Esophagus muscularis mucosa (tissue), 4 donors: ENCODE measurements at regions not wholly inside any gene's neighbourhood (a gene's known extent, or its start where the extent isn't known, plus 50 kb on each side); places are given as distances from the start of the nearest gene placed in this dataset.

Experiments used
- DNase-seq: peaks from one replicate; pipeline ENCODE4 v3.0.0-alpha.2; 2017; ENCODE audit errors: extremely low spot score
- H3K27ac ChIP-seq, 4 donors: fragments of 200-600 bp; sonication (generic); replicated peaks in 1 of 4; 1 replicate in 3 of 4; 2 replicates in 1 of 4; pipeline ENCODE4 v1.5.1; 2016 to 2019; ENCODE audit warnings: mild to moderate bottlenecking in 1 of 4
- H3K27me3 ChIP-seq, 4 donors: fragments of 200-600 bp; sonication (generic); one replicate each; pipeline versions ENCODE4 v1.5.1 to v1.6.0; 2016 to 2019
- H3K36me3 ChIP-seq, 4 donors: fragments of 200-600 bp; sonication (generic); one replicate each; pipeline ENCODE4 v1.5.1; 2016 to 2019
- H3K4me1 ChIP-seq, 4 donors: fragments of 200-600 bp; sonication (generic); one replicate each; pipeline ENCODE4 v1.5.1; 2016 to 2019
- H3K4me3 ChIP-seq, 4 donors: fragments of 200-600 bp; sonication (generic); 1 replicate in 2 of 4; 2 replicates in 2 of 4; pipeline ENCODE4 v1.5.1; 2016 to 2019; ENCODE audit warnings: mild to moderate bottlenecking in 4 of 4, moderate library complexity in 1 of 4
- H3K9me3 ChIP-seq, 4 donors: fragments of 200-600 bp; sonication (generic); 1 replicate in 3 of 4; 2 replicates in 1 of 4; pipeline ENCODE4 v1.5.1; 2016 to 2019
- EP300 ChIP-seq: sonication (generic); formaldehyde crosslinking; IDR thresholded peaks from one replicate; pipeline ENCODE4 v1.6.1; 2017; ENCODE audit warnings: antibody characterized with exemption
- POLR2A ChIP-seq: fragments of 450-650 bp; IDR thresholded peaks from one replicate; pipeline ENCODE4 v1.6.1; 2017; ENCODE audit warnings: antibody characterized with exemption, moderate library complexity, mild to moderate bottlenecking, low read depth
- POLR2AphosphoS5 ChIP-seq, 2 donors: sonication (generic); formaldehyde crosslinking; IDR thresholded peaks; one replicate each; pipeline ENCODE4 v1.6.1; 2017; ENCODE audit warnings: antibody characterized with exemption in 2 of 2
- WGBS: methylation state at CpG from one replicate; pipeline ENCODE4 v1.1.5; 2018; 5-methylcytosine and 5-hydroxymethylcytosine counted together
- intact Hi-C: fragments of 100-400 bp; cut with DNase I; formaldehyde crosslinking; loops from one replicate; pipeline ENCODE4 v1.15.1; 2023
- TF ChIP-seq, protein P1 (sequence below), 3 experiments: fragments of 200-600 bp in 2 of 3; fragments of 450-650 bp in 1 of 3; sonication (generic) in 2 of 3; IDR thresholded peaks; one replicate each; pipeline ENCODE4 v1.5.1; 2017 to 2019; ENCODE audit warnings: antibody characterized with exemption in 3 of 3, mild to moderate bottlenecking in 2 of 3, moderate library complexity in 1 of 3

DNA sequence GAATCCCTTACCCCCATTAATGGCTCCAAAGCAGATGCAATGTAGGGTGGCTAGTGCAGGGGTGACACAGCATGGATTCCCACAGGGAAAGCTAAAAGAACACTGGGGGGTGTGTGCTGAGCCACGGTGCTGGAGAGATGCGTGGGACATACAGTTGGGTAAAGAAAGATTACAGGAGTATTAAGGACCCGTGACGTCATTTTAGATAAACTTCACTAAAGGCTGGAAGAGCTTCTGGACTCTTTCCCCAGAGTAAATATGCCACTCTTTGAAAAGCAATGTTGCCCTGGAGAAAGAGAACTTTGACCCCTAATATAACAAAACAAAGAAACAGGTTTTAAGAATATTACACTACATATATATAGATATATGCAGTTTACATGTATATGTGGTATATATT, 481.5 kb upstream of the VSTM2A start:
- no peaks in the 10 kb centered on the region for H3K27me3 ChIP-seq
- no peaks in the 10 kb centered on the region for H3K4me1 ChIP-seq
- H3K36me3 ChIP-seq = no peaks in the 10 kb centered on the region
- intact Hi-C loops = no loop called here
- H3K27ac ChIP-seq = no peak overlapping the region
- TF ChIP-seq POLR2A (no peak), POLR2AphosphoS5 (IDR thresholded peaks at IDR 0.05) (no peak), EP300 (no peak)
- TF ChIP-seq, protein P1, sequence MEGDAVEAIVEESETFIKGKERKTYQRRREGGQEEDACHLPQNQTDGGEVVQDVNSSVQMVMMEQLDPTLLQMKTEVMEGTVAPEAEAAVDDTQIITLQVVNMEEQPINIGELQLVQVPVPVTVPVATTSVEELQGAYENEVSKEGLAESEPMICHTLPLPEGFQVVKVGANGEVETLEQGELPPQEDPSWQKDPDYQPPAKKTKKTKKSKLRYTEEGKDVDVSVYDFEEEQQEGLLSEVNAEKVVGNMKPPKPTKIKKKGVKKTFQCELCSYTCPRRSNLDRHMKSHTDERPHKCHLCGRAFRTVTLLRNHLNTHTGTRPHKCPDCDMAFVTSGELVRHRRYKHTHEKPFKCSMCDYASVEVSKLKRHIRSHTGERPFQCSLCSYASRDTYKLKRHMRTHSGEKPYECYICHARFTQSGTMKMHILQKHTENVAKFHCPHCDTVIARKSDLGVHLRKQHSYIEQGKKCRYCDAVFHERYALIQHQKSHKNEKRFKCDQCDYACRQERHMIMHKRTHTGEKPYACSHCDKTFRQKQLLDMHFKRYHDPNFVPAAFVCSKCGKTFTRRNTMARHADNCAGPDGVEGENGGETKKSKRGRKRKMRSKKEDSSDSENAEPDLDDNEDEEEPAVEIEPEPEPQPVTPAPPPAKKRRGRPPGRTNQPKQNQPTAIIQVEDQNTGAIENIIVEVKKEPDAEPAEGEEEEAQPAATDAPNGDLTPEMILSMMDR (IDR thresholded peaks at IDR 0.05) = no peak
- peaks cover 0 to 7% (median 0%) of the 10 kb centered on the region in 4 donors for H3K9me3 ChIP-seq
- 76% methylated on average over 4 of the region's 4 CpGs for WGBS
- no peak overlapping the region for H3K4me3 ChIP-seq
- no peak for DNase-seq

DNA sequence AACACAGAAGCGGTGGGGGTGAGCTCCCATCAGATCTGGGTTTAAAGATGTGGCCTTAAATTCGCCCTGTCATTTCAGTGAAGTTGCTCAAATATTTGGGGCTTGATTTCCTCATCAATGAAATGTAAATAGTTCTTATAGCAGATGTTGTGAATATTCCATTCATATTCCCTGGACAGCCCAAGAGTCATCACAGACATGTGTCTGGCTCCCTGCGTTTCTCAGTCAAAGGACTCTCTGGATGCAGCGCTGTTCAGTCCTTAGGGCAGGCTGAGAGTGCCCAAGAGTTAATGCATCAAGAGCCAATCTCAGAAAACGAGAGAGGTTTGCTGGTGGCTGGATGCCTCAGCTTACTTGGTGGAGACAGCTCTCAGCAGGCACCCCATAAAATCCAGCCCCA, 475.5 kb upstream of the VSTM2A start:
- TF ChIP-seq POLR2A = no peak
- intact Hi-C loops = no loop called here
- no peaks in the 10 kb centered on the region for H3K27me3 ChIP-seq

DNA sequence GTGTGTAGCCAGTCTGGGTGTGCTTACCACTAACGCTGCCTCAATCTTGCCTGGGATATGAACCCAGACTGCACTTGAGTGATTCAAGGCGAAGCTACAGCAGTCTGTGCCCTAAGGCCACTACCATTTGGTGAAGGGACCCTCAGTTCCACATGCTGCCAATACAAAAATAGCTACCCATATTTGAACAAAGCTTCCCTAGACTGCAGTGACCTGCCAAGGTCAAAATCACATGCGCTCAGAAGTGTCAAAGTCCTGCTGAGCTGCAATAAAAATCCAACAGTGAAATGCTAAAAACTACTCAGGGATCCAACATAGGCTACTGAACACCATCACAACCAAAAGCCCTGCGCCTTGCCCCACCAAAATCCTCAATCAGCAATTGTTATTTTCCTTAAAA, 472.3 kb upstream of the VSTM2A start:
- no peaks in the 10 kb centered on the region for H3K9me3 ChIP-seq
- no peak for DNase-seq
- WGBS = 87% methylated on average over 4 of the region's 4 CpGs
- no peaks in the 10 kb centered on the region for H3K27me3 ChIP-seq
- H3K4me1 ChIP-seq = no peaks in the 10 kb centered on the region
- H3K4me3 ChIP-seq = no peak overlapping the region
- no peaks in the 10 kb centered on the region for H3K36me3 ChIP-seq
- no peak overlapping the region for H3K27ac ChIP-seq
- no peak for TF ChIP-seq POLR2A
- TF ChIP-seq POLR2AphosphoS5 (IDR thresholded peaks at IDR 0.05) = no peak
- no peak for TF ChIP-seq EP300
- TF ChIP-seq, protein P1 (IDR thresholded peaks at IDR 0.05) = no peak
- intact Hi-C loops = loop anchor here (10.0 kb wide), 1 partner anchor 455 kb away; no protein-coding TSS in a partner anchor

More for the DNA sequence above, 475.5 kb upstream of the VSTM2A start:
- no peaks in the 10 kb centered on the region for H3K9me3 ChIP-seq
- no peaks in the 10 kb centered on the region for H3K4me1 ChIP-seq
- 91% methylated on average over 4 of the region's 5 CpGs for WGBS
- DNase-seq = no peak
- no peak overlapping the region for H3K4me3 ChIP-seq
- no peak overlapping the region for H3K27ac ChIP-seq
- no peaks in the 10 kb centered on the region for H3K36me3 ChIP-seq

DNA sequence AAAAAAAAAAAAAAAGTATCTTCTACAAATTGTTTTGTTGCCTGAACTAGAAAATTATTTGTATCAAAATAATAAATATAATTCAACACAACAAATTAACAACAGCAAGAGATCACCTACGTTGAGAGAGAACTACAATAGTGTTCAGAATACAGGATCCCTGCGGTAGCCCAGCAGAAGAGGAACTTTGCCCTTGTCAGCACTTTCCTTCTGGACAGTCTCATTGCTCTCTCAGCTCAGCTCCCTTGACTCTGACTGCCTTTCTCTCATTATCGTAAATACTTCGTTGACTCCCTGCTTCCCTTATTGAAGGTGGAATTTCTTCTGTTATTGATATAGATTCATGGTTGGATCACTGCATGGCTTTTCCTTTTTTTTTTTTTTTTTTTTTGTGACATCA, 469.5 kb upstream of the VSTM2A start:
- 87% methylated on average over 4 of the region's 4 CpGs for WGBS

DNA sequence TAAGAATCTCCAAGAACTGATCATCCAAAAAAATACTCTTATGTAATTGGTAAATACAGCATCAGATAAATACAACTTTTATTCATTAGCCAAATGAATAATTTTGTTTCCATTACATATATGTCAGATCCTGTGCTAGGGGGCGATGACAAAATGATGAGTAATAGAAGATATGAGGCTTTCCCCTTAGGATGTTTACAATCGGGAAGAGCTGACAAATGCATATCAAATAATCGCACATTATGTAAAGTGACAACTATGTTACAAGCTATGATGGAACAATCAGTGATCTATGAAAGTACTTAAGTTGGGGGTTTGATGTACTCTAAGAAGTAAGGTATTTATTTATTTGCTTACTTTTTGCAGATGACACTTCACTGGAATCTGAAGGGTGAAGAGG, 465.6 kb upstream of the VSTM2A start:
- no peak overlapping the region for H3K4me3 ChIP-seq
- TF ChIP-seq EP300 = no peak
- no peak for TF ChIP-seq POLR2AphosphoS5 (IDR thresholded peaks at IDR 0.05)
- TF ChIP-seq POLR2A = no peak
- TF ChIP-seq, protein P1 (IDR thresholded peaks at IDR 0.05) = no peak
- no peaks in the 10 kb centered on the region for H3K9me3 ChIP-seq
- no peaks in the 10 kb centered on the region for H3K36me3 ChIP-seq
- intact Hi-C loops = loop anchor here (10.0 kb wide), 1 partner anchor 448 kb away; no protein-coding TSS in a partner anchor
- no peaks in the 10 kb centered on the region for H3K4me1 ChIP-seq
- H3K27ac ChIP-seq = no peak overlapping the region
- H3K27me3 ChIP-seq = no peaks in the 10 kb centered on the region
- WGBS = 85% methylated on average over 3 of the region's 3 CpGs
- no peak for DNase-seq

More for the DNA sequence above, 469.5 kb upstream of the VSTM2A start:
- DNase-seq = no peak
- no peaks in the 10 kb centered on the region for H3K27me3 ChIP-seq
- no peak for TF ChIP-seq POLR2A
- TF ChIP-seq, protein P1 (IDR thresholded peaks at IDR 0.05) = no peak
- no peak for TF ChIP-seq EP300
- no peak for TF ChIP-seq POLR2AphosphoS5 (IDR thresholded peaks at IDR 0.05)
- H3K4me3 ChIP-seq = no peak overlapping the region
- intact Hi-C loops = loop anchor here (10.0 kb wide), 1 partner anchor 452 kb away; no protein-coding TSS in a partner anchor
- no peak overlapping the region for H3K27ac ChIP-seq
- H3K36me3 ChIP-seq = no peaks in the 10 kb centered on the region
- H3K4me1 ChIP-seq = no peaks in the 10 kb centered on the region
- H3K9me3 ChIP-seq = no peaks in the 10 kb centered on the region
